HCT116 (cell line): ENCODE measurements at regions not wholly inside any gene's neighbourhood (a gene's known extent, or its start where the extent isn't known, plus 50 kb on each side); places are given as distances from the start of the nearest gene placed in this dataset.

Experiments used
- ATAC-seq: fragments of 200-7000 bp; cut with Tn5 transposase; 2 replicates; pipeline ENCODE4 v1.9.1; 2020; ENCODE audit warnings: mild to moderate bottlenecking, moderate library complexity
- BruUV-seq: library from RNA; stranded (reverse); fragments of 400-500 nt; replicated peaks from 2 replicates; lab custom pipeline; 2021; lab: Mats Ljungman, UMichigan
- CTCF ChIA-PET: fragments of 300-600 bp; sonication (Branson Sonifier 250); formaldehyde crosslinking; loops from one replicate; lab custom pipeline; 2021; ENCODE audit warnings: antibody characterized with exemption; lab: Charles Lee
- POLR2A ChIA-PET: fragments of 300-600, 350-600 bp; sonication (Branson Sonifier 250); formaldehyde crosslinking; loops from one replicate; lab custom pipeline; 2021; ENCODE audit warnings: antibody characterized with exemption; lab: Charles Lee
- RAD21 ChIA-PET, 2 experiments: fragments of 300-600 bp; sonication (Branson Sonifier 250); formaldehyde crosslinking; loops; one replicate each; lab custom pipeline; 2023; ENCODE audit warnings: low total read pairs in 2 of 2; ENCODE audit not compliant: uncharacterized antibody in 2 of 2, unreplicated experiment in 2 of 2, low non-redundant PET in 1 of 2; lab: Charles Lee
- DNase-seq: peaks from one replicate; pipeline ENCODE4 v3.0.0-alpha.2; 2010; ENCODE audit warnings: low read depth, low spot score
- H2AFZ ChIP-seq: fragments of 200-600 bp; shearing (Covaris generic), sonication (generic); 2 replicates; pipeline ENCODE4 v1.6.1; 2017; ENCODE audit warnings: low read depth, mixed run types, mixed read lengths, antibody characterized with exemption, low read length; ENCODE audit not compliant: poor library complexity, severe bottlenecking
- H3K27ac ChIP-seq: 2 replicates; pipeline ENCODE4 v1.5.1; 2012; ENCODE audit warnings: low read depth, low read length
- H3K27me3 ChIP-seq: fragments of 200-600 bp; sonication (generic); 2 replicates; pipeline ENCODE4 v1.6.1; 2016; ENCODE audit warnings: mixed run types, low read length, mixed read lengths; ENCODE audit not compliant: insufficient read depth
- H3K36me3 ChIP-seq, 2 experiments: fragments of 200-500 bp in 1 of 2; fragments of 200-600 bp in 1 of 2; sonication (Bioruptor generic) in 1 of 2; sonication (generic) in 1 of 2; 2 replicates each; pipeline versions ENCODE4 v1.5.1 to v1.6.1; 2014 to 2016; ENCODE audit warnings: low read length in 2 of 2, inconsistent platforms in 1 of 2, mixed read lengths in 1 of 2, mixed run types in 1 of 2; ENCODE audit not compliant: insufficient read depth in 2 of 2, control insufficient read depth in 1 of 2
- H3K4me1 ChIP-seq, 2 experiments: fragments of 200-600 bp in 1 of 2; sonication (generic) in 1 of 2; 2 replicates each; pipeline versions ENCODE4 v1.5.1 to v1.6.1; 2012 to 2017; ENCODE audit warnings: low read length in 2 of 2, inconsistent platforms in 1 of 2, mild to moderate bottlenecking in 1 of 2, mixed read lengths in 1 of 2, mixed run types in 1 of 2, moderate library complexity in 1 of 2; ENCODE audit not compliant: insufficient read depth in 2 of 2, control insufficient read depth in 1 of 2
- H3K4me2 ChIP-seq: fragments of 200-600 bp; sonication (generic); 2 replicates; pipeline ENCODE4 v1.6.1; 2017; ENCODE audit warnings: mixed run types, low read length, mixed read lengths
- H3K4me3 ChIP-seq, 2 experiments: fragments of 200-600 bp in 1 of 2; sonication (generic) in 1 of 2; replicated peaks in 1 of 2; 2 replicates each; pipeline ENCODE4 v1.5.1; 2011 to 2016; ENCODE audit warnings: low read length in 2 of 2, control low read depth in 1 of 2, low read depth in 1 of 2, mild to moderate bottlenecking in 1 of 2, mixed read lengths in 1 of 2, mixed run types in 1 of 2
- H3K79me2 ChIP-seq: fragments of 200-600 bp; sonication (generic); 2 replicates; pipeline ENCODE4 v1.6.1; 2017; ENCODE audit warnings: mild to moderate bottlenecking, mixed run types, low read length, moderate library complexity, mixed read lengths; ENCODE audit not compliant: insufficient read depth
- H3K9ac ChIP-seq: fragments of 200-600 bp; sonication (generic); 2 replicates; pipeline ENCODE4 v1.6.1; 2016; ENCODE audit warnings: low read length, mixed read lengths
- H3K9me2 ChIP-seq: fragments of 200-600 bp; sonication (generic), shearing (Covaris generic); 2 replicates; pipeline ENCODE4 v1.6.1; 2017; ENCODE audit warnings: mixed run types, mild to moderate bottlenecking, moderate library complexity; ENCODE audit not compliant: insufficient read depth
- H3K9me3 ChIP-seq, 2 experiments: fragments of 200-500 bp in 1 of 2; fragments of 200-600 bp in 1 of 2; sonication (Bioruptor generic) in 1 of 2; sonication (generic) in 1 of 2; 2 replicates each; pipeline ENCODE4 v1.6.1; 2014 to 2017; ENCODE audit warnings: low read length in 2 of 2, mixed read lengths in 2 of 2, inconsistent platforms in 1 of 2, low read depth in 1 of 2, mild to moderate bottlenecking in 1 of 2, mixed run types in 1 of 2, moderate library complexity in 1 of 2; ENCODE audit not compliant: control insufficient read depth in 1 of 2, insufficient read depth in 1 of 2
- H4K20me1 ChIP-seq: fragments of 200-600 bp; sonication (generic), shearing (Covaris generic); 2 replicates; pipeline ENCODE4 v1.6.1; 2017; ENCODE audit warnings: mixed run types, mild to moderate bottlenecking, moderate library complexity; ENCODE audit not compliant: insufficient read depth
- ATF3 ChIP-seq: IDR thresholded peaks from 2 replicates; pipeline ENCODE4 v1.6.1; 2012
- CBX3 ChIP-seq: IDR thresholded peaks from 2 replicates; pipeline ENCODE4 v1.6.1; 2012; ENCODE audit warnings: low read depth
- CEBPB ChIP-seq: IDR thresholded peaks from 2 replicates; pipeline ENCODE4 v1.6.1; 2012; ENCODE audit warnings: low read depth
- EZH2phosphoT487 ChIP-seq: fragments of 200-600 bp; IDR thresholded peaks from 2 replicates; pipeline ENCODE4 v1.6.1; 2018; ENCODE audit warnings: antibody characterized with exemption, borderline replicate concordance
- JUND ChIP-seq: IDR thresholded peaks from 2 replicates; pipeline ENCODE4 v1.6.1; 2012
- SIN3A ChIP-seq: IDR thresholded peaks from 2 replicates; pipeline ENCODE4 v1.6.1; 2012; ENCODE audit warnings: low read depth
- TCF7L2 ChIP-seq: IDR thresholded peaks from 2 replicates; pipeline ENCODE4 v1.7.0; 2011; ENCODE audit warnings: borderline replicate concordance, inconsistent platforms; ENCODE audit not compliant: insufficient read depth, insufficient read length; ENCODE audit errors: extremely low read depth
- ZFX ChIP-seq: fragments of 450-650 bp; IDR thresholded peaks from 2 replicates; pipeline ENCODE4 v1.6.1; 2017
- intact Hi-C: fragments of 100-400 bp; cut with micrococcal nuclease; formaldehyde crosslinking; loops from 2 replicates; pipeline ENCODE4 v1.10.0; 2022
- TF ChIP-seq, protein P1 (sequence below): IDR thresholded peaks from 2 replicates; pipeline ENCODE4 v1.6.1; 2012; ENCODE audit warnings: low read depth

- ATAC-seq = no peak
- Histone ChIP-seq H2AFZ (no peak overlapping the region), H3K9ac (no peak overlapping the region), H3K4me1 (no peaks in the 10 kb centered on the region), H3K9me2 (no peaks in the 10 kb centered on the region), H4K20me1 (no peaks in the 10 kb centered on the region), H3K27me3 (no peaks in the 10 kb centered on the region), H3K9me3 (no peaks in the 10 kb centered on the region), H3K36me3 (no peaks in the 10 kb centered on the region), H3K4me3 (no peak overlapping the region), H3K27ac (no peak overlapping the region), H3K4me2 (no peak overlapping the region), H3K79me2 (no peaks in the 10 kb centered on the region)
- ChIA-PET CTCF (no interaction called here), RAD21 (no interaction called here), POLR2A (no interaction called here)
- TF ChIP-seq ZFX (no peak), JUND (no peak), CBX3 (no peak), SIN3A (no peak), TCF7L2 (no peak), CEBPB (no peak), EZH2phosphoT487 (no peak), ATF3 (no peak)
- TF ChIP-seq, protein P1, sequence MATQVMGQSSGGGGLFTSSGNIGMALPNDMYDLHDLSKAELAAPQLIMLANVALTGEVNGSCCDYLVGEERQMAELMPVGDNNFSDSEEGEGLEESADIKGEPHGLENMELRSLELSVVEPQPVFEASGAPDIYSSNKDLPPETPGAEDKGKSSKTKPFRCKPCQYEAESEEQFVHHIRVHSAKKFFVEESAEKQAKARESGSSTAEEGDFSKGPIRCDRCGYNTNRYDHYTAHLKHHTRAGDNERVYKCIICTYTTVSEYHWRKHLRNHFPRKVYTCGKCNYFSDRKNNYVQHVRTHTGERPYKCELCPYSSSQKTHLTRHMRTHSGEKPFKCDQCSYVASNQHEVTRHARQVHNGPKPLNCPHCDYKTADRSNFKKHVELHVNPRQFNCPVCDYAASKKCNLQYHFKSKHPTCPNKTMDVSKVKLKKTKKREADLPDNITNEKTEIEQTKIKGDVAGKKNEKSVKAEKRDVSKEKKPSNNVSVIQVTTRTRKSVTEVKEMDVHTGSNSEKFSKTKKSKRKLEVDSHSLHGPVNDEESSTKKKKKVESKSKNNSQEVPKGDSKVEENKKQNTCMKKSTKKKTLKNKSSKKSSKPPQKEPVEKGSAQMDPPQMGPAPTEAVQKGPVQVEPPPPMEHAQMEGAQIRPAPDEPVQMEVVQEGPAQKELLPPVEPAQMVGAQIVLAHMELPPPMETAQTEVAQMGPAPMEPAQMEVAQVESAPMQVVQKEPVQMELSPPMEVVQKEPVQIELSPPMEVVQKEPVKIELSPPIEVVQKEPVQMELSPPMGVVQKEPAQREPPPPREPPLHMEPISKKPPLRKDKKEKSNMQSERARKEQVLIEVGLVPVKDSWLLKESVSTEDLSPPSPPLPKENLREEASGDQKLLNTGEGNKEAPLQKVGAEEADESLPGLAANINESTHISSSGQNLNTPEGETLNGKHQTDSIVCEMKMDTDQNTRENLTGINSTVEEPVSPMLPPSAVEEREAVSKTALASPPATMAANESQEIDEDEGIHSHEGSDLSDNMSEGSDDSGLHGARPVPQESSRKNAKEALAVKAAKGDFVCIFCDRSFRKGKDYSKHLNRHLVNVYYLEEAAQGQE = no peak
- no peak for DNase-seq
- intact Hi-C loops = no loop called here
- BruUV-seq = no TSS peak
These were observed 591.8 kb downstream of the BUD13 start for GRCh38 chr11:116180806-116181600.
